ENCODE measurements at regions not wholly inside any gene's neighbourhood (a gene's known extent, or its start where the extent isn't known, plus 50 kb on each side); places are given as distances from the start of the nearest gene placed in this dataset.
A peak's percentile ranks its signal among the peaks of the same experiment; 100 is the strongest.

GRCh38 chr6:105452924-105453756, 50.3 kb upstream of the PREP start:
- H3K9me3 ChIP-seq (ENCODE audit: control extremely low read depth in 1 of 3, control insufficient read depth in 2 of 3, insufficient read depth in 1 of 3, low read length in 2 of 3), result peaks cover 0 to 4% (median 0%) of the 10 kb centered on the region in 3 donors
- no peaks in the 10 kb centered on the region for H4K20me1 ChIP-seq (ENCODE audit: control insufficient read depth, insufficient read depth, low read length, poor library complexity, severe bottlenecking)
- peak; percentile 80 for ATAC-seq (ENCODE audit: low read depth)
- CTCF ChIA-PET, result interaction anchor here (1.2 kb wide), 1 partner anchor 22 kb away, joined by 3 read pairs; no protein-coding TSS in a partner anchor
- POLR2A ChIA-PET, result no interaction called here
- peak overlapping the region in 1 of 2 donors; percentile 62 for H3K27ac ChIP-seq (ENCODE audit: low read length in 2 of 2)
- Mint-ChIP-seq H3K27me3 (peaks cover 4% of the 10 kb centered on the region), H3K27ac (peak overlapping the region; percentile 53), H3K4me1 (peaks cover 16% of the 10 kb centered on the region), H3K9me3 (ENCODE audit: insufficient read depth) (no peaks in the 10 kb centered on the region), H3K4me3 (peak overlapping the region; percentile 42)
- no peaks in the 10 kb centered on the region for H3K79me2 ChIP-seq (ENCODE audit: control insufficient read depth, insufficient read depth, low read length)
- H3K9ac ChIP-seq (ENCODE audit: low read length), result peak overlapping the region; percentile 43
- 0% methylated on average over 3 of the region's 8 CpGs for WGBS (ENCODE audit: insufficient coverage)
- no peaks in the 10 kb centered on the region for H3K36me3 ChIP-seq (replicated peaks in 1 of 2; ENCODE audit: control extremely low read depth in 1 of 2, control insufficient read depth in 1 of 2, extremely low read depth in 1 of 2, insufficient read depth in 2 of 2, low read length in 1 of 2)
- TF ChIP-seq CTCF (IDR thresholded peaks at IDR 0.05), result no peak
- no peak for TF ChIP-seq EZH2 (IDR thresholded peaks at IDR 0.05; ENCODE audit: borderline replicate concordance, insufficient read depth, low read depth, low read length, poor library complexity, severe bottlenecking)
- H2AFZ ChIP-seq (ENCODE audit: insufficient read depth, low read depth, low read length, poor library complexity, severe bottlenecking), result peak overlapping the region; percentile 62
- peak; percentile 59 for DNase-seq
- H3K4me2 ChIP-seq (replicated peaks; ENCODE audit: low read depth, low read length, poor library complexity, severe bottlenecking), result peak overlapping the region; percentile 64
- intact Hi-C loops (cut with micrococcal nuclease), result no loop called here
- no peaks in the 10 kb centered on the region for H3K27me3 ChIP-seq (replicated peaks in 1 of 4; ENCODE audit: control extremely low read depth in 1 of 4, control insufficient read depth in 3 of 4, insufficient read depth in 4 of 4, low read length in 3 of 4)
- peak overlapping the region in 2 of 5 experiments; percentile 2 to 50 for H3K4me3 ChIP-seq (ENCODE audit: control extremely low read depth in 1 of 5, extremely low read depth in 1 of 5, insufficient read depth in 1 of 5, low read depth in 2 of 5, low read length in 4 of 5)
- peaks cover 11 to 12% of the 10 kb centered on the region in 2 donors for H3K4me1 ChIP-seq (ENCODE audit: control insufficient read depth in 2 of 2, insufficient read depth in 2 of 2, low read length in 2 of 2)
